ENCODE measurements at regions not wholly inside any gene's neighbourhood (a gene's known extent, or its start where the extent isn't known, plus 50 kb on each side); places are given as distances from the start of the nearest gene placed in this dataset.

GRCh38 chr14:55789406-55789805 lies 209.4 kb downstream of the KTN1 start:
- TF ChIP-seq CTCF (conservative IDR thresholded peaks at IDR 0.05; ENCODE audit: low read depth in 2 of 2) = no peak
- no peak for TF ChIP-seq POLR2AphosphoS5 (IDR thresholded peaks at IDR 0.05; ENCODE audit: low read depth)
- no peak for TF ChIP-seq EZH2 (IDR thresholded peaks at IDR 0.05; ENCODE audit: low read depth, unreplicated experiment)
- no peak for TF ChIP-seq EZH2phosphoT487 (IDR thresholded peaks at IDR 0.05; ENCODE audit: unreplicated experiment)

Measured in GM23338 (cell line).